GM12892 (cell line): ENCODE measurements at regions not wholly inside any gene's neighbourhood (a gene's known extent, or its start where the extent isn't known, plus 50 kb on each side); places are given as distances from the start of the nearest gene placed in this dataset.

Experiments used
- POLR2A ChIP-seq: IDR thresholded peaks from 2 replicates; pipeline ENCODE4 v1.6.1; 2011; ENCODE audit warnings: low read depth, low read length, control low read depth
- POLR2AphosphoS5 ChIP-seq: IDR thresholded peaks from 2 replicates; pipeline ENCODE4 v1.6.1; 2011; ENCODE audit warnings: low read depth, low read length, control low read depth
- TAF1 ChIP-seq: IDR thresholded peaks from 2 replicates; pipeline ENCODE4 v1.6.1; 2011; ENCODE audit warnings: low read depth, mild to moderate bottlenecking, control low read depth, low read length, borderline replicate concordance

DNA sequence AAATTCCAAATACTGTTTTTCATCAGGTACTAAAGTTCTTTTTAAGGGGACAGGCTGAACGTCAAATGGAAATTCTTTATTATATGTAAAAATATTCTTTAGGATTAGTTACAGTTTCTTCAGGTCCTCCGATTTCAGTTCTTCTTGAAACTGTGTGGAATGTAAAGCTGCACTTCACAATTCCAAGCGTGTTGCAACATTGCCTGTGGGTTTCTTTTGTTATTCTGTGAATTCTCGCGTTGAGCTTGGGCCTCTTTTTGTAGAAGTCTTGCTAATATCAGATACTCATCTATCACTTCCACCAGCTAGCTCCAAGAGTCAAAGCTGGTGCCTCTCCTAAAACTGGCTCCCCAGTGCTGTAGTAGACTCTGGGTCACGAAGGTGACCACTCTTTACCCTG, 642.6 kb downstream of the METTL4 start:
- TF ChIP-seq POLR2A (no peak), POLR2AphosphoS5 (no peak), TAF1 (no peak)
